ENCODE measurements at regions not wholly inside any gene's neighbourhood (a gene's known extent, or its start where the extent isn't known, plus 50 kb on each side); places are given as distances from the start of the nearest gene placed in this dataset.

- Histone ChIP-seq H2AFZ (ENCODE audit: low read depth, low read length, severe bottlenecking) (no peak overlapping the region), H3K4me2 (ENCODE audit: low read depth, low read length, poor library complexity, severe bottlenecking) (no peak overlapping the region), H3K9ac (ENCODE audit: low read length) (no peak overlapping the region), H3K27ac (ENCODE audit: low read depth, low read length) (no peak overlapping the region), H3K9me2 (replicated peaks; ENCODE audit: insufficient read depth, low read length) (no peaks in the 10 kb centered on the region), H4K20me1 (ENCODE audit: low read depth, low read length) (no peaks in the 10 kb centered on the region), H3K27me3 (ENCODE audit: low read length) (no peaks in the 10 kb centered on the region), H3K79me2 (ENCODE audit: insufficient read depth, low read length) (no peaks in the 10 kb centered on the region), H3K9me3 (ENCODE audit: insufficient read depth, low read length) (no peaks in the 10 kb centered on the region), H3K4me3 (ENCODE audit: insufficient read depth, low read length, poor library complexity, severe bottlenecking) (no peak overlapping the region), H3F3A (ENCODE audit: insufficient read depth) (no peaks in the 10 kb centered on the region), H3K36me3 (ENCODE audit: low read length) (no peaks in the 10 kb centered on the region)
- TF ChIP-seq EZH2phosphoT487 (conservative IDR thresholded peaks at IDR 0.05; ENCODE audit: low read length) (no peak), CTCF (IDR thresholded peaks at IDR 0.05; ENCODE audit: insufficient read depth, low read length, poor library complexity, severe bottlenecking) (no peak)
Observed at GRCh38 chr4:147312376-147313046, 168.4 kb upstream of the EDNRA start.

GRCh38 chr4:147313108-147313507 lies 167.8 kb upstream of the EDNRA start:
- H4K20me1 ChIP-seq (ENCODE audit: low read depth, low read length), result no peaks in the 10 kb centered on the region

GRCh38 chr4:147318586-147318985 lies 162.3 kb upstream of the EDNRA start:
- no peaks in the 10 kb centered on the region for H3K9me3 ChIP-seq (ENCODE audit: insufficient read depth, low read length)
- no peak overlapping the region for H3K27ac ChIP-seq (ENCODE audit: low read depth, low read length)
- TF ChIP-seq CTCF (IDR thresholded peaks at IDR 0.05; ENCODE audit: insufficient read depth, low read length, poor library complexity, severe bottlenecking) (no peak), EZH2phosphoT487 (conservative IDR thresholded peaks at IDR 0.05; ENCODE audit: low read length) (no peak)
- no peak overlapping the region for H3K9ac ChIP-seq (ENCODE audit: low read length)
- no peaks in the 10 kb centered on the region for H3K79me2 ChIP-seq (ENCODE audit: insufficient read depth, low read length)
- H3K9me2 ChIP-seq (replicated peaks; ENCODE audit: insufficient read depth, low read length), result no peaks in the 10 kb centered on the region
- no peaks in the 10 kb centered on the region for H3K27me3 ChIP-seq (ENCODE audit: low read length)
- no peaks in the 10 kb centered on the region for H3K36me3 ChIP-seq (ENCODE audit: low read length)
- no peak overlapping the region for H3K4me3 ChIP-seq (ENCODE audit: insufficient read depth, low read length, poor library complexity, severe bottlenecking)
- H4K20me1 ChIP-seq (ENCODE audit: low read depth, low read length), result no peaks in the 10 kb centered on the region
- no peak overlapping the region for H2AFZ ChIP-seq (ENCODE audit: low read depth, low read length, severe bottlenecking)
- no peak overlapping the region for H3K4me2 ChIP-seq (ENCODE audit: low read depth, low read length, poor library complexity, severe bottlenecking)
- H3F3A ChIP-seq (ENCODE audit: insufficient read depth), result no peaks in the 10 kb centered on the region

More at GRCh38 chr4:147313108-147313507, 167.8 kb upstream of the EDNRA start:
- no peaks in the 10 kb centered on the region for H3K9me3 ChIP-seq (ENCODE audit: insufficient read depth, low read length)
- no peaks in the 10 kb centered on the region for H3K36me3 ChIP-seq (ENCODE audit: low read length)
- H3K27me3 ChIP-seq (ENCODE audit: low read length), result no peaks in the 10 kb centered on the region
- no peaks in the 10 kb centered on the region for H3K9me2 ChIP-seq (replicated peaks; ENCODE audit: insufficient read depth, low read length)
- no peak overlapping the region for H3K4me2 ChIP-seq (ENCODE audit: low read depth, low read length, poor library complexity, severe bottlenecking)
- H3K4me3 ChIP-seq (ENCODE audit: insufficient read depth, low read length, poor library complexity, severe bottlenecking), result no peak overlapping the region
- no peak overlapping the region for H3K27ac ChIP-seq (ENCODE audit: low read depth, low read length)
- TF ChIP-seq EZH2phosphoT487 (conservative IDR thresholded peaks at IDR 0.05; ENCODE audit: low read length), result no peak
- H3K79me2 ChIP-seq (ENCODE audit: insufficient read depth, low read length), result no peaks in the 10 kb centered on the region
- H3K9ac ChIP-seq (ENCODE audit: low read length), result no peak overlapping the region
- no peak overlapping the region for H2AFZ ChIP-seq (ENCODE audit: low read depth, low read length, severe bottlenecking)
- no peaks in the 10 kb centered on the region for H3F3A ChIP-seq (ENCODE audit: insufficient read depth)

- Histone ChIP-seq H3K27me3 (ENCODE audit: low read length) (no peaks in the 10 kb centered on the region), H3F3A (ENCODE audit: insufficient read depth) (no peaks in the 10 kb centered on the region), H3K9me2 (replicated peaks; ENCODE audit: insufficient read depth, low read length) (no peaks in the 10 kb centered on the region), H3K9ac (ENCODE audit: low read length) (no peak overlapping the region), H3K4me2 (ENCODE audit: low read depth, low read length, poor library complexity, severe bottlenecking) (no peak overlapping the region), H2AFZ (ENCODE audit: low read depth, low read length, severe bottlenecking) (no peak overlapping the region), H4K20me1 (ENCODE audit: low read depth, low read length) (no peaks in the 10 kb centered on the region), H3K79me2 (ENCODE audit: insufficient read depth, low read length) (no peaks in the 10 kb centered on the region), H3K4me3 (ENCODE audit: insufficient read depth, low read length, poor library complexity, severe bottlenecking) (no peak overlapping the region), H3K36me3 (ENCODE audit: low read length) (no peaks in the 10 kb centered on the region), H3K9me3 (ENCODE audit: insufficient read depth, low read length) (no peaks in the 10 kb centered on the region), H3K27ac (ENCODE audit: low read depth, low read length) (no peak overlapping the region)
- no peak for TF ChIP-seq EZH2phosphoT487 (conservative IDR thresholded peaks at IDR 0.05; ENCODE audit: low read length)
- no peak for TF ChIP-seq CTCF (IDR thresholded peaks at IDR 0.05; ENCODE audit: insufficient read depth, low read length, poor library complexity, severe bottlenecking)
Observed at GRCh38 chr4:147325571-147325981, 155.3 kb upstream of the EDNRA start.

All from SU-DHL-6 (cell line).